GM20000 (cell line): ENCODE measurements at regions not wholly inside any gene's neighbourhood (a gene's known extent, or its start where the extent isn't known, plus 50 kb on each side); places are given as distances from the start of the nearest gene placed in this dataset.
"Not testable (repeated sequence)": the region's sequence is repeated elsewhere in the genome, so short reads cannot be mapped to it uniquely, and the experiment has no call there.

ENCODE experiments used
- DNase-seq: peaks from one replicate; pipeline ENCODE4 v3.0.0; 2012; ENCODE audit warnings: low spot score
- TF ChIP-seq, protein P1 (sequence below): IDR thresholded peaks from 2 replicates; pipeline ENCODE4 v1.5.1; 2012; ENCODE audit warnings: mild to moderate bottlenecking, control low read depth; ENCODE audit errors: extremely low read depth, missing control alignments

GRCh38 chr13:38430796-38431195 lies 81.1 kb downstream of the UFM1 start:
- TF ChIP-seq, protein P1, sequence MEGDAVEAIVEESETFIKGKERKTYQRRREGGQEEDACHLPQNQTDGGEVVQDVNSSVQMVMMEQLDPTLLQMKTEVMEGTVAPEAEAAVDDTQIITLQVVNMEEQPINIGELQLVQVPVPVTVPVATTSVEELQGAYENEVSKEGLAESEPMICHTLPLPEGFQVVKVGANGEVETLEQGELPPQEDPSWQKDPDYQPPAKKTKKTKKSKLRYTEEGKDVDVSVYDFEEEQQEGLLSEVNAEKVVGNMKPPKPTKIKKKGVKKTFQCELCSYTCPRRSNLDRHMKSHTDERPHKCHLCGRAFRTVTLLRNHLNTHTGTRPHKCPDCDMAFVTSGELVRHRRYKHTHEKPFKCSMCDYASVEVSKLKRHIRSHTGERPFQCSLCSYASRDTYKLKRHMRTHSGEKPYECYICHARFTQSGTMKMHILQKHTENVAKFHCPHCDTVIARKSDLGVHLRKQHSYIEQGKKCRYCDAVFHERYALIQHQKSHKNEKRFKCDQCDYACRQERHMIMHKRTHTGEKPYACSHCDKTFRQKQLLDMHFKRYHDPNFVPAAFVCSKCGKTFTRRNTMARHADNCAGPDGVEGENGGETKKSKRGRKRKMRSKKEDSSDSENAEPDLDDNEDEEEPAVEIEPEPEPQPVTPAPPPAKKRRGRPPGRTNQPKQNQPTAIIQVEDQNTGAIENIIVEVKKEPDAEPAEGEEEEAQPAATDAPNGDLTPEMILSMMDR, result no peak
- no peak for DNase-seq

- TF ChIP-seq, protein P1, result no peak
- no peak for DNase-seq
These were observed 91.0 kb downstream of the UFM1 start for GRCh38 chr13:38440666-38441065.

DNA sequence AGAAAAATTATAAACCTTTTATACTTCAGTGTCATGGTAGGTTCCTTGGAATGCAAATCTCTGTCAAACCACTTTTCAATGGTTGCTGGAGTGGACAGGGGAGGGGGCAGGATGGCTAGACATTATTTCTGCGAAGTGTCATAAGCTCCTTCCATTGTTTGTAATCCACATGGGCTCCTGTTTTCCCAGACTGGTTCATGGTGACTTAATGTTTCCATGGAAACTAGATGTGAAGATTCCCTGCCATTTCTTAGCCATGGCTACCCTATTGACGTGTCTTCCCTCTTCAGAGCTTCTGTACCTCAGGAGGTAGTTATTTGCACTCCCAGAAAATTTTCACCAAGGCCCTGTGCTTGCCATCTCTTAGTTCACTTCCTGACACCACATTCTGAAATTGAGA lies 95.3 kb downstream of the UFM1 start:
- DNase-seq, result no peak
- TF ChIP-seq, protein P1, result no peak

DNA sequence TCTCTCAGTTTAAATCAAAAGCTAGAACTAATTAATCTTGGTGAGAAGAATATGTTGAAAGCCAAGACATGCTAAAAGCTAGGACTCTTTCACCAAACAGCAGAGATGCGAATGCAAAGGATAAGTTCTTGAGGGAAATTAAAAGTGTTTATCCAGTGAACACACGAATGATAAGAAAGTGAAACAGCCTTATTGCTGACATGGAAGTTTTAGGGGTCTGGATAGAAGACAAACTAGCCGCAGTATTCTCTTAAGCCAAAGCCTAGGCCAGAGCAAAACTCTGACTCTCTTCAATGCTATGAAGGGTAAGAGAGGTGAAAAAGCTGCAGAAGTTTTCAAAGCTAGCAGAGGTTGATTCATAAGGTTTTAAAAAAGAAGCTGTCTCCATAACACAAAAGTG lies 103.0 kb downstream of the UFM1 start:
- TF ChIP-seq, protein P1, result no peak
- DNase-seq, result no peak

DNA sequence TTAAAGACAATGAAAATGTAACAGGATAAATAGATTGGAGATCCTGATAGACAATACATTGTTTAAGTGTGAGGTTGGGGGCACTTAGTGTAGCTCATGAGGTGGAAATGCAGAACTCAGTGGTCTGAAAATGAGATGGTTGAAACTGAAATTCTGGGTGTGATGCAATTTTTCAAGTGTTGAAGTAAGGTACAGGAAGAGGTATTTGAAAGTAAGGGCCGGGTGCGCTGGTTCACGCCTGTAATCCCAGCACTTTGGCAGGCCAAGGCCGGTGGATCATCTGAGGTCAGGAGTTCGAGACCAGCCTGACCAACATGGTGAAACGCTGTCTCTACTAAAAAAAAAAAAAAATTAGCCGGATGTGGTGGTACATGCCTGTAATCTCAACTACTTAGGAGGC lies 113.0 kb downstream of the UFM1 start:
- no peak for DNase-seq
- TF ChIP-seq, protein P1, result no peak

- TF ChIP-seq, protein P1, result no peak
- no peak for DNase-seq
These were observed 113.4 kb downstream of the UFM1 start for GRCh38 chr13:38463048-38463447.

GRCh38 chr13:38472411-38472810 lies 122.8 kb downstream of the UFM1 start:
- not testable (repeated sequence) for DNase-seq

DNA sequence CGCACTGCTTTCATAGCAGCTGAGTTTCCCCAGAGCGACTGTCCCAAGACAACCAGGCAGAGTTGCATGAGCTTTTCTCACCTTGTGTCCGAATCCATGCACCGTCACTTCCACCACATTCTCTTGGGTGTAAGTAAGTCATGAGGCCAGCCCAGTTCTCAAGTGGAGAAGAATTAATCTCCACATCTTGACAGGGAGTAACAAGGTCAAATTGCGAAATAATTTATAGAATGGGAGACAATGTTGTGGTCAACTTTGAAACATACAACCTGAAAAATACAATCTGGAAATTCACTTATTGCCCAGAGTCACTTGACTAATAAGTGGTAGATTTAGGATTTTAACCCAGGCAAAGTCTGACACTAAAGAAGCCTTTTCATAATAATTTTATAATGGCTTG lies 123.7 kb downstream of the UFM1 start:
- no peak for DNase-seq
- TF ChIP-seq, protein P1, result no peak
